Spleen (tissue), 7 donors: ENCODE measurements at regions not wholly inside any gene's neighbourhood (a gene's known extent, or its start where the extent isn't known, plus 50 kb on each side); places are given as distances from the start of the nearest gene placed in this dataset.

ENCODE experiments used
- CTCF ChIP-seq, 11 experiments: fragments of 200-600 bp in 7 of 11; fragments of 450-650 bp in 4 of 11; sonication (generic) in 4 of 11; IDR thresholded peaks in 8 of 11; conservative IDR thresholded peaks in 3 of 11; 1 replicate in 7 of 11; 2 replicates in 4 of 11; pipeline versions ENCODE4 v1.4.0 to v1.8.0; 2016 to 2021; ENCODE audit warnings: antibody characterized with exemption in 11 of 11, inconsistent platforms in 4 of 11, mild to moderate bottlenecking in 1 of 11
- POLR2A ChIP-seq, 3 donors: fragments of 450-650 bp; IDR thresholded peaks; one replicate each; pipeline ENCODE4 v1.5.1; 2017; ENCODE audit warnings: antibody characterized with exemption in 3 of 3, mild to moderate bottlenecking in 1 of 3
- POLR2AphosphoS5 ChIP-seq, 3 donors: sonication (generic); formaldehyde crosslinking; IDR thresholded peaks; one replicate each; pipeline ENCODE4 v1.5.1; 2017; ENCODE audit warnings: antibody characterized with exemption in 3 of 3
- donor health status: DM: no; HTN: no; CAD: no; lungs with moderate emphysema.
- donor health status: DM: no; HTN: no; CAD: no.
- donor health status: DM: no; HTN: no; CAD: no.

DNA sequence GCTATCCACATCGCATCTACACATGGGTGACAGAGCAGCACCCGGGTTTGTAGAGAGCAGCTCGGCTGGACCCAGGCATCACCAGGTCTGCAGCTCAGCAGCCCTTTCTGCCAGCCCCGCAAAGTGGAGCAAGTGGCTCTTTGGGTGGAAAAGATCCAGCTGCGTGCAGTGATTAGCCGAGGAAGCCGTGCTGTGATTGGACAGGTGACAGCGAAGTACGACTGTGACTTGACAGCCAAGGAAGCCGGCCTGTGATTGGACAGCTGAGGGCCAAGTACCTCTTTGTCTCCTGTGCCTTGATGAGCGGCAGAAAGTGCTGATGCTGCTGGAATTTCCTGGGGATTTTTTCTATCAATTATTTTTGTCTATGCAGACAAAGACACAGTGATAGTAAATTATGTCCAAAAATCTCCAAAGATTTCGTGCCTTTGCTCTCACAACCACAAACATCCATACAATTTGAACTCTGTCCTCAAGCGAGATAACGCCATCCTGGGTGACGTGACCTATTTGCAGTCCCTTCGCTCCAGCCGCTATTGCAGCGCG, 62.3 kb upstream of the GPR31 start:
- TF ChIP-seq CTCF (IDR thresholded peaks at IDR 0.05 in 8 of 11, conservative IDR thresholded peaks at IDR 0.05 in 3 of 11) = no peak
- TF ChIP-seq POLR2A (IDR thresholded peaks at IDR 0.05) = no peak
- no peak for TF ChIP-seq POLR2AphosphoS5 (IDR thresholded peaks at IDR 0.05)
